HG02884 (cell line): ENCODE measurements at regions not wholly inside any gene's neighbourhood (a gene's known extent, or its start where the extent isn't known, plus 50 kb on each side); places are given as distances from the start of the nearest gene placed in this dataset.
"Not testable (repeated sequence)": the region's sequence is repeated elsewhere in the genome, so short reads cannot be mapped to it uniquely, and the experiment has no call there.

Source experiments
- ATAC-seq: cut with Tn5 transposase; IDR thresholded peaks from one replicate; pipeline ENCODE4 v1.9.1; 2021; ENCODE audit warnings: mild to moderate bottlenecking, moderate library complexity; ENCODE audit not compliant: unreplicated experiment

DNA sequence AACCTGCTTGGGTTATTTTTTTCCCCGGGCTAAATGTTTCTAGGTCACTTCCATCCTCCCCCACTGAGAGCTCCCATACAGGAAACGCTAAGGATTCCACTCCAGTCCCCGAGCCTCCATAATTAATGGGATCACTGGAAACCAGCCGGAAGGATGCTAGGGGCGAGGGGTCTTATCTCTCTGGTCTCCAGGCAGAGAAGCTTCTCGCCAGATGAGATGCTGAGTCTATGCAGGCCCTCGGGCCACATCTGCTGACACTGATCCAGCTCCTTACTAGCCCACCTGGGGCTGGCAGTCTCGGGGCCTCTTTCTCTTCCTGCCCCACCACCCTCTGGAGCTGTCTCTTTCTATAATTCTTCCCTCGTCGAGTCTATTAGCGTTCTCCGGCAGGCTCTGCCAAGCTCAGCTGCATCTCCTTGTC, 125.9 kb upstream of the SYT13 start:
- ATAC-seq, result no peak

DNA sequence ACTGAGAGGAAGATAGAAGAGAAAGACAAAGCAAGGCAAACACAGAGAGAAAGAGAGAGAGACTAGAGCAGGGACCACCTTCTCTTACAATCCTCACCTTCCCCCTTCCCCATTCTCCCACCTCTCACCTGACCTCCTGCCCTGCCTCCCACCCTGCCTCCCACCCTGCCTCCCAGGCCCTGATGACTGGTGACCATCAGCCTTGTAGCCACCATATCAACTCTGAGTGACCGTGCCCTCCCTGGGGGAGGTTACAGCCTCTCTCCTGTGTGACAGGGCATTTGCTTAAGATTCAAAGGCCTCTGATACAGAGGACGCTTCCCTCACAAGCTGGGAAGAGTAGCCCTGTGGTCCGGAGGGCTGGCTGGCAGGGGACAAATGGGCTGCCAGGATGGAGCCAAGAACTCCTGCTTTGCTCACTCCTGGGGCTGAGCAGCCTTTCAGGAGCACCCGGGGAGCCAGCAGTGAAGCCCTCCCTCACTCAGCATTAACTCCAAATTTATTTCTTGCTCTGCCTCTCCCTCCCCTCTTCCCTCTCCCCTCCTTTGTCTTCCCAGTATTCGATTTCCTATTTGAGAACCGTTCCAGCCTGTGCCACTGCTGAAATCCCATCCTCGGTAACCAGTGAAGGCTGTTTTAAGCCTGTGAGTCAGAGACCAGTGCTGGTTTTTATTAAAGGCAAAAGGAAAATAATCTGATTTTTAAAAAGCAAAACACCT, 125.2 kb upstream of the SYT13 start:
- no peak for ATAC-seq

DNA sequence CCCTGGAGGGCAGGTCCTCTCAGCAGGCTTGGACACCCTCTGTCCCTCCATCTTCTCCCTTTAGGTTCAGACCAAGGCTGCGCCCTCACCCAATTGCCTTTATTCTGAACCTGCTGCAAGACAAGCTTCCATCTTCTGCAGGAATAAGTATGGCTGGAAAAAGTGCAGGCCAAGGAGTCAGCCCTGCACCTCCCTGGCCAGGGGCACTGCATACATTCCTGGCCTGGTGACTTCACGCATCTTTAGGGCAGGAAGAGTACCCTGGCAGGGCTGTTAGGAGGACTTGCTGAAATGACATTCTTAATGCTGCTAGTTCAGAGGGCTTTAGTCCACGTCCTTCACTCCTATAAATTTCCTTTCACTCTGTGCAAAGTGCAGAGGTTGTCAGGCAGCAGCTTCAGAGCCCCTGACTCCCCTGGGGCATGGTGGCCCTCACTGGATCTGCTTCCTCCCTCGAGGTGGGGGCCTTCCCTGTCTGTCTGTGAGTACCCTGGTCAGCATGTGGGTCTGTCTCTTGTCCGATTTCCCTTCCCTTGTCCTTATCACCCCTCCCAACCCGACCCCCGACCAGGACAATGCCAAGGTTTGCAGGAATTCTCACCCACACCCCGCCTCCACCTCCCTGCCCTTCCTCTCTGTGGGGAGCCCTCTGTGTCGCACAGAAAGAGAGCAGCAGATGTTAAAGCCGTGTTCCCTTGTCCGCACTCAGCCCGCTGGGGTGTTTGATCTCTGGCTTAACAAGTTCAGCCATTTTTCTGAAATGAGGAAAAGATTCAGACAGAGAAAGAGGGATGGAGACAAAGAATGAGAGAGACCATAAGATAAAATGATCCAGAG, 124.5 kb upstream of the SYT13 start:
- no peak for ATAC-seq

DNA sequence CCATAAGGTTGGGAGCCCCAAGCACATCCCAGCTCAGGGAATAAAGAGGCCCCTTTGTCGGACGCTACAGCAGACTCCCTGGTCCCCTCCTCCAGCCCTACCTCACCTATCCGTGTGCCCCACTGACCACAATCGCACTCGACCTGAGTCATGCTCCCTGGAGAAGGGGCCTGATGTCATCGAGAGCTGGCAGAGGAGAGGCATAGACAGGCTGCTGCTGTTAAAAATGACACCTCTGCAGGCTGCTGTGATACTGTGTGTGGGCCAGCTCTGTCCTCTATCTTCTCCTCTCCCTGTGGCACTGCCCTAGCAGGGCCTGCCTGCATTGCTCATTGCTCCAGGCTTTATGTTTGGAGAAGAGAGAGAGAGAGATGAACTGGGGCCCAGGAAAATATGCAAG, 123.4 kb upstream of the SYT13 start:
- no peak for ATAC-seq

DNA sequence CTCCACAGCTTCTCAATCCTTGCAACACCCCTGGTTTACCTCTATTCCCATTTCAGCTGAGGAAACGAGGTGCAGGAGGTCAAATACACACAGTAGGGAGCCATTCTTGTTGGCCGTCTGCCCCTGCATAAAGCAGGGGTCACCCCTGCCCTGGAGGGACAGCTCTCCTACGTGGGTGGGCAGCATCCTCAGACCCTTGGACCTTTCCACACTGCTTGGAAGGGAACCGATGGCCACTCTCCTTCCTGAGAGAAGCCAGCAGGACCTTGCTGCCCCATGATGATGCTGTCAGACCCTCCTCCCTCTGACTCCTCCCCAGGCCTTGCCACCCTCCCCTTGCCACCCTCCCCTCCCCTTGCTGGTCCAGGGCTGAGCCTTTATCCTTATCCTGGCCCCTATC, 121.1 kb upstream of the SYT13 start:
- ATAC-seq, result no peak

DNA sequence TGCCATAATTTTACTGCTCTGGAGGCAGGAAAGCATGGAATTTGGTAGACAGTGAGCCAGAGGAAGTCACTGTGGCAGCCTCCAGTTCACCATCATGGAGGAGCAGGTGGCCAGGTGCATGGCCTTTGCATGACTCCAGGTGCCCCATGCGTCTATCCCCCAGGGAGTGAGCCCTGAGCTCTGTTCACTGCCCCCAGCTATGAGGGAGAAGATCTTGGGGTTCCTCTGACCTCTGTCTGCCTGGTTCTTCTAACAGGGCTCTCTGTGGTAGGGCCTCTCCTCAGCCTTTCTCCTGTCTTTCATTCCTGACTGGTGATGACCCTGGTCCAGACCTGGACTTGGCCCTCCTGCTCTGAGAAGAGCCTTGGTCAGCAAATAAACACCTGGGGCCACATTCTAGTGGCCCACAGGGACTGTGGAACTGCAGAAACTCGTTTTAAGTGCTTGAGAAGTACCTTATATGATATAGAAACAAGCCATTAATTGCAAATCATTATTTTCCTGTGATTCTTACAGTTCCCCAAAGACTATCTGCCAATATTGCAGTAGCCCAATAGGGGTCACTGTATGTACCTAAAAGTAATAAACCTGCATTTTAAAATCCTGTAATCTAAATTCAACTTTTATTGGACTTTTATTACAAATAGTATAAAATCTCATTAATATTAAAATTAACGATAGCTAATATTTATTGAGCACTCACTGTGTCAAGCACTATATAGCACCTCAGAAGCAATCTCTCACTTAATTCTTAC, 120.0 kb upstream of the SYT13 start:
- ATAC-seq, result no peak

DNA sequence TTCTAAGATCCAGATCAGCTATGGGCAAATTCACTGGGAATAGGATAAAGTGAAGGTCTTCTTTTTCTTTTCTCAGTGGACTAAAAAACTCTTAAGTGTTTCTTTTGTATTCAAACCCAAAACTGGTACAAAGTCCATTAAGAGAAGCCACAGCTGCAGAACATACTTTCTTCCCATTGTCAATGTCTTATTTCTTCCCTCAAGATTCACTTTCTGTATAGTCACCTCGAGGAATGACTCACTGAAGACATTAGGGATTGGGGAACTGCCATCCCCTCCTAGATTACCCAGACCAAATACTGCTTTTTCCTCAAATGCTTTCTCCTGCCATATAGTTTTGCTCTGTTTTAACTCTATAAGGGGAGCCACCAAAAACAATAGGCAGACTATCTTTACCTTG, 117.4 kb upstream of the SYT13 start:
- not testable (repeated sequence) for ATAC-seq

DNA sequence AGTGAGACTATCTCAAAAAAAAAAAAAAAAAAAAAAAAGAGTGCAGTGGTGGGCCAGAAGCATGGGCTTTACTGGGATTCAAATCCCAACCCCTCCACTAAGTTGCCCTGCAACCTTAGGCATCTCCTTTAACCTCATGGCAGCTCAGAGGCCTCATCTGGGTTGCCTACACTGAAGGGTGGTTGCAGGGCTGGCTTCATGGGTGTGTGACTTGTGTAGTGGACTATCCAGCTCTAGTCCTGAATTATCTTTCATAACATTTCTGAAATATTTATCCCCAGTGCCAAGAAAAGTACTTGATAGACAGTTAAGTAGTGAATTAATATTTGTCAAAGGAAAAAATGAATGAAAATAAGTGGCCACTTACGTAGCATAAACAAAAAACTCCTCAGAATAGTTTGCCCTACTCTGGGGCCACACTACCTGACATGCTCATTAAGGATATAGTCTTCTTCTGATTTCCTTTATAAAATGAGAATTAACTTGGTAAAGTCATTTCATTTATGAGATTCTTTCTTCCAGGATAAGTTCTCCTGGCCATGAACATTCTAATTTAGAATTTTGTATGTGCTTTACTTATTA, 116.0 kb upstream of the SYT13 start:
- no peak for ATAC-seq

DNA sequence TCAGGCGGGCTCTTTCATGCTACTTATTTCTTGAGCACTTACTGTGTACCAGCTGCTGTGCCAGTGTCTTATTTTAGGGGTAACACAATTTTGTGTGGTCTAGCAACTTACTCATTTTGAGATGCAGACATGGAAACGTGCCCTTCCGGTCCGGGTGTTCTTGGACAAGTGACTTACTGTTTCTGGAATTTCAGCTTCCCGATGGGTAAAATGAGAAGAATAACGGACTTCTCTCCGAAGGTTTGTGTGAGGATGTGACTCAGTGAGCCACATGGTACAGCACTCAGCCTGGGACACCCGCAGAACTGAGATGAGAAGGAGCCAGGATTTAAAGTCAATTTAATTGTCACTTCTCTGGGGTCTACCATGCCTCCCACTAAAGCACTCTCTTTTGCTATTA, 114.5 kb upstream of the SYT13 start:
- no peak for ATAC-seq

DNA sequence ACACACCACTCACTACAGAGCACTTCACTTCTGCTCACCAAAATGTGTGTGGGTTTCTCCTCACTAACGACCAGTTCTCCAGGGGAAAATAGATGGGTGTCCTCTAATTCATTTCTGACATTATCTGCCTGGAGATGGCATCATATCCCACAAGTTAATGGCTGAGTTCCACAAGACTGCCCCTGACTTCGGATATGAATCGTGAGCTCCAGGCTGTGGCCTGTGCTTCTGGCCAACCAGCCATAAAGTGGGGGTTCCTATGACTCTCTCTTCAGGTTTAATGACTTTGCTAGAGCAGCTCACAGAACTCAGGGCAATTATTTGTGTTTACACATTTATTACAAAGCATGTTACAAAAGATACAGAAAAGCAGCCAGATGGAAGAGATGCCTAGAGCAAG, 113.0 kb upstream of the SYT13 start:
- no peak for ATAC-seq

DNA sequence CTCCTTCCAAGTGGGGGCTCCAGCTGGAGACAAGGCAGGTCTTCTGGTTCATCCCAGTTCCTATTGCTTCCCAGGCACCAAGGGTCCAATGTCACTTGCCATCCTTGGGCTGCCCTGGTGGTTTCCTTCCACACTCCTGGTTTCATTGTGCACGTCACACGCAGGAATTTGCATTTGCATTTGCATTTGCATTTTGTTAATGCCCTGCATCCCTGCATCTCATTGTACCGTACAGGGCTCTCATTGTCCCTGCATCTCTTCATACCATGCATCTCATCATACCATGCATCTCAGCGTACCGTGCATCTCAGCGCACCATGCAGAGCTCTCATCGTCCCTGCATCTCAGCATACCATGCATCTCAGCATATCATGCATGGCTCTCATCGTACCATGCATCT, 112.2 kb upstream of the SYT13 start:
- no peak for ATAC-seq

DNA sequence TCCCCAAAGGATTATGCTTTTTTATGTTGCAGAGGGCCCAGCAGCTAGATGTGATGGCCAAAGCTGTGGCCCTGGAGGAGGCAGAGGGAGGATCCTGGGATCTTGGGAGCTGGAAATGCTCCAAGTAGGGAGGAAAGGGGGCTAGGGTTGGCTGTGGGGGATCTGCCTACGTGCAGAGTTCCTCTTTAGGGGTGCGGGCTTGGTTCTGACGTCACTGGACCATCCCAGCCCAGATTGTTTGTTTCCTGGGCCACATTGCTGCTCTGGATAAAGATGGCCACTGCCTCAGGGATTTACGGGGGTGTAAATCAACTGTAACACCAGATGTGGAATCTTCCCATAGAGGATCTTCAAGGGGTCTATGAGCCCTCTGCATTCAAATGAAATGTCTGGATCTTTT, 110.3 kb upstream of the SYT13 start:
- no peak for ATAC-seq

DNA sequence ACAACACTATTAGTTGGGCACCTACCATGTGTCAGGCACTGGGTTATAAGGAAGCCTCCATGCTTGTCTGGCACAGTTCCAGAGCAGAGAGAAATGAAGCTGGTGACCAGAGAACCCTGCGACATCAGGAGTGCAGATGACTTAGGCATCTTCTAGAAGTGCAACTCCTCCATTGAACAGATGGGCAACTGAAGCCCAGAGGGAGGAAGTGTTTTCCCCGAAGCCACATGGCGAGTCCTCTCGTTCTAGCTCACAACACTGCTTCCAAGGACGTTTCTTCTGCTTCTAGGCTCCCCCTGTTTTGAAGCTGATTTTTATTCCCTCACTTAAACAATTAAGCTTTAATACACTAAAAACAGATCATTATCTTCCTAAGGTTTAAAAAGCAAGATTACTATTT, 109.8 kb upstream of the SYT13 start:
- no peak for ATAC-seq

DNA sequence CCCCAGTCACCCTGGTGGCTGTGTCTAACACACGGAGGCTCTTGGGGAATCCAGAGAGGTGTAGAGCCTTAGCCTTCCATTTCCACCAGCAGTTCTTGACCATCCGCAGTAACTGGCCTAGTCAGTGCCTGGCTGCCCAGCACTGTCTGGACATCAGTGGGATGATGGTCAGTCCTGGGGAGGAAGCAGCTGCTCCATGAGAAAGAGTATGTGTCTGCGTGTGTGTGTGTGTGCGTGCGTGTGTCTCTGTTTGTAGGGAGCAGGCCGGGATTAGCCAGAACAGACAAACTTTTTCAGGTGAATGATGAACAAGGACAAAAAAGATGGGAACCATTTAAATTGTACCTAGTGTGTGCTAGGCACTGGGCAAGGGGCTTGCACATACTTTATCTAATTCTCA, 109.3 kb upstream of the SYT13 start:
- no peak for ATAC-seq

DNA sequence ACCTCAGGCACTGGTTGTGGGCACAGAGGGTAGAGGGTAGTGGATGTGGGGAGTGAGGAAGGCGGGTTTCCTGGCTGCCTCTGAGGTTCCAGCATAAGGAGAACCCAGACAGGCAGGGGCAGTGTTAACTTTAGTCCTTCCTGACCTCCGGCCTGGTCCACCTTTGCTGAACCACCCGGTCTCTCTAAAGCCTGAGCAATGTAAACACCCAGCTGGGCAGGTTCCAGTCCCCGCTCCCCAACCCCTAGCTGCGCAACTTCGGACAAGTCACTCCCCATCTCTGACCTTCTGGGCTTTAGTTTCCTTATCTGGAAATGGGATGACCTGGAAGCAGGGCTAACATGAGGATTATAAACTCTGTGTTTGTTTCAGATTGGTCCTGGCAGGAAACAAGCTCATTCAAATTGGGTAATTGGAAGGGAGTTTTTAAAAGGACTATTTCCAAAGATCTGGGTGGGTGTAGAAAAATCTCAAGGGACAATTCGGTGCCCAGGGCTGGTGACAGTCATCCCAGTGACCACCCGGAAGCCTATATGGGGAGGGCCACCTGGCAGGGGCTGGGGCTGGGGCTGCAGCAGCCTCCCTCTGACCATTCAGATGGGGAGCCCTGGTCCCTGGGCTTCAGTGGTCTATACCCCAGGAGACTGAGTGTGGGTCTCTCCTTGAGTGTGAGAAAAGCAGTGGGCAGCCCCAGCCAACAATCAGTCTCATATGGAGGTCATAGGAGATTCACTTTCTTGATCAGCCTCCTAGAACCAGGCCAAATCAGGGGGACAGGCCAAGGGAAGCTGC, 108.3 kb upstream of the SYT13 start:
- no peak for ATAC-seq

DNA sequence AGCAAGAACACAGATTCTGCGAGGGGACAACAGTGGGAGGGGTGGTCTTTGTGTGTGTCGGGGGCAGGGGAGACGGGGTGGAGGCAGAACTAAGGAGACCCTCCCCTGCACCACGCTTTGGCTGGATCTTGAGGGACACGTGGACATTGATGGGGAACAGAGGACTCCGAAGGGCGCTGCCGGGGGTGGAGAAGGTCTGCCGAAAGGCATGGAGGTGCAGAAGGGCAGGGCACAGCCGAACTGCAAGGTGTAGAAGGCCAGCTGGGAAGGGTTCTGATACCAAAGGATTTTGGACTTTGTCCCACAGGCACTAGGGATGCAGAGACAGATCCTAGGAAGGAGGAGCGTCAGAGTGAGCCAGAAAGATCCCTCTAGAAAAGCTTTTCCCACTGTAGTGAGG, 107.7 kb upstream of the SYT13 start:
- ATAC-seq, result no peak

DNA sequence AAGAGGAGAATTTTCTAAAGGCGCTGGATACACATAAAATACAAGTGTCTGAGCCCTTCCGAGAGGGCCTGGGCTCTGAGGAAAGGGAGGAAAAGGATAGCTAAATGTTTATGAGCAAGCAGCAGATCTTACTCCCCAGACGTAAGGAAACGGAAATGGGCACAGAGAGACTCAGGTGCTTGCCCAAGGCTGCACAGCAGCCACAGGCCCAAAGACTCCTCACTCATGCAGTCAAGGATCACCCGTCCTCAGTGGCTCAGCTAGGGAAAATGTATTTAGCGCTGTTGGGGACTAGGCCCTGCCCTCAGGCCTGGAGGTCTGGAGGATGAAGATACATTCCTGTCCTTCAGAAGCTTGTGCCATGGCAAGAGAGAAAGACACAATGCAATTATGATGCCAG, 107.2 kb upstream of the SYT13 start:
- ATAC-seq, result no peak

DNA sequence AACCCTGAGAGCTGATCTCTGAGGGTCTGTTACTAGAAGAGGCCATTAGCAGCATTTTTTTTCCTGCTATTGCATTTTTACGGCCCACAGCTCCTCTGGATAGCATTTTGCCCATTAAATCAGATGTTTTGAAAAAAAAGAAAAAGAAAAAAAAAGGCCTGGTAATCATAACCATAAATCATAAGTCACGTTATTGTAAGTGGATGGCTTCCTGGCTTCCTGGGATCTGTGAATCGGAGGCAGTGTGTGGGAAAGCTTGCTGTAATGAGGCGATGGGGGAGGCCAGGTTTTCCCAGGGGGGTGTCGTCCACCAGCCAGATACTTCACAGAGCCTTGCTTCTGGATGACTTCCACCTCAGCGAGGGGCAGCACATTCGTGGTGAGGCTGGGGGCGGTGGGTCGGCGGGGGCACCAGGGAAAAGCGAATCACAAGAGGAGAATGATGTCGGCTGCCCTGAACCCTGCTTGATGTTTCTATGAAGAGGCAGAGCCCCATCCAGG, 106.5 kb upstream of the SYT13 start:
- ATAC-seq, result no peak

DNA sequence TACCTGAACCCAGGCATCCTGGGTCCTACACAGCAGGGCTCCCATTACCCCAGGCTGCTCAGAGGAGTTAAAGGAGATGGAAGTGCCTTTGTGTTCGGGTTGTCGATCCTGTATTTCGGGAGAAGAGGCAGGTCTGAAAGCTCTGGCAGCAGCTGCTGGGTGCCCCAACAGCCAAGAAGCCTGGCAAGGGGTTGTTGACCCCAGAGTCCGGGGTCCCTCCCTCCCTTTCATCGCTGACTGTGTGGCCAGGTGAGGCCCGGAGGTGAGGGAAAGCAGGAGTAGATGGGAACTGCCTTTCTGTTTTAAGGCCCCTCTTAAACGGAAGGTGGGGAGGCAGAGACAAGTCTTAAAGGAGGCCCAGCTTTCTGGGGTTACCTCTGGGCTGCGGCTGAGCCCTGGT, 106.0 kb upstream of the SYT13 start:
- ATAC-seq, result no peak

DNA sequence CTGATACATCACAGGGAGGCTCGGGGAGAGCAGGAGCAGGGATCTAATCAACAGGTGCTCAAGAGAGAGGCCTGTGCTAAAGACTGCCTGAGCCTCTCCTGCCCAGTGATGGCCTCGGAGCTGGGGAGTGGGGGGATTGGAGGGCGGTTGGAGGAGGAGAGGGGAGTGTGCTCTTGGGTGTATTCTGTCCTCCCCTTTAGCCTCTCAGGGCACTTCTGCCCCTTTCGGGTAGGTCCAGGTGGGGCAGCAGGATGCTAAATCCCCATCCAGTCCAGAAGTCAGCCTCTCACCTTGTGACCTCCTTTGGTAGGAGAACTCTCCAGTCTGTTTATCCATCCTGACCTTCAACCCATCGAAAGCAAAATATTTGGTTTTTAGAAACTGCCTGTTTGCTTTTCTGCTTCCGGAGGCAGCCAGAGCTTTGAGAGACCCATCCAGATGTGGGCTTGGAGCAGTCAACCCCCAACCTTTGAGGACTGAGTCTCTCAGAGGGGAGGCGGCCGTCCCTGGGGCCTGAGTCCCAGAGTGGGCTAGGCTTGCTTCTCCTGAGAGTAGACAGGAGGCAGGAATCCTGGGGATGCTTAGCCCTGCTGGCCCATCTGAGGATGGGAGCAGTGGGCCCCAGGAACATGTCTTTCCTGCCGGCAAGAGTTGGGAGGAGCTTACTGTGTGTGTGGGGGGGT, 105.2 kb upstream of the SYT13 start:
- no peak for ATAC-seq
